KMS-11 (cell line): ENCODE measurements at regions not wholly inside any gene's neighbourhood (a gene's known extent, or its start where the extent isn't known, plus 50 kb on each side); places are given as distances from the start of the nearest gene placed in this dataset.

ENCODE experiments used
- H2AFZ ChIP-seq: fragments of 200-600 bp; sonication (generic); 2 replicates; pipeline ENCODE4 v1.6.1; 2016; ENCODE audit warnings: antibody characterized with exemption, mixed run types, low read depth
- H3K27ac ChIP-seq: fragments of 200-600 bp; sonication (generic); 2 replicates; pipeline ENCODE4 v1.6.1; 2016; ENCODE audit warnings: mild to moderate bottlenecking, mixed run types
- H3K27me3 ChIP-seq: fragments of 200-600 bp; sonication (generic); 2 replicates; pipeline ENCODE4 v1.6.1; 2017; ENCODE audit warnings: mild to moderate bottlenecking, low read depth, mixed run types, moderate library complexity; ENCODE audit not compliant: insufficient read depth
- H3K36me3 ChIP-seq: fragments of 200-600 bp; sonication (generic); 2 replicates; pipeline ENCODE4 v1.6.1; 2017; ENCODE audit warnings: mild to moderate bottlenecking, mixed run types; ENCODE audit not compliant: insufficient read depth
- H3K4me1 ChIP-seq: fragments of 200-600 bp; sonication (generic); 2 replicates; pipeline ENCODE4 v1.6.1; 2016; ENCODE audit warnings: mild to moderate bottlenecking, low read depth, mixed run types; ENCODE audit not compliant: poor library complexity, severe bottlenecking
- H3K4me2 ChIP-seq: fragments of 200-600 bp; sonication (generic); 2 replicates; pipeline ENCODE4 v1.7.0; 2016; ENCODE audit warnings: mild to moderate bottlenecking, mixed run types
- H3K4me3 ChIP-seq: fragments of 200-600 bp; sonication (generic); IDR thresholded peaks from 2 replicates; pipeline ENCODE4 v1.6.1; 2017; ENCODE audit warnings: low read depth, low read length, mixed read lengths; ENCODE audit not compliant: insufficient read depth
- H3K79me2 ChIP-seq: fragments of 200-600 bp; sonication (generic); 2 replicates; pipeline ENCODE4 v1.6.1; 2016; ENCODE audit warnings: low read depth, mixed run types; ENCODE audit not compliant: insufficient read depth
- H3K9ac ChIP-seq: fragments of 200-600 bp; sonication (generic); 2 replicates; pipeline ENCODE4 v1.6.1; 2016; ENCODE audit warnings: mild to moderate bottlenecking, mixed run types
- H4K20me1 ChIP-seq: fragments of 200-600 bp; sonication (generic); 2 replicates; pipeline ENCODE4 v1.6.1; 2016; ENCODE audit warnings: mild to moderate bottlenecking, mixed run types; ENCODE audit not compliant: insufficient read depth
- TF ChIP-seq, protein P1 (sequence below): fragments of 200-600 bp; sonication (generic); conservative IDR thresholded peaks from 2 replicates; pipeline ENCODE4 v1.6.1; 2017; ENCODE audit warnings: low read depth, mild to moderate bottlenecking, antibody characterized with exemption, low read length, moderate library complexity, mixed read lengths

DNA sequence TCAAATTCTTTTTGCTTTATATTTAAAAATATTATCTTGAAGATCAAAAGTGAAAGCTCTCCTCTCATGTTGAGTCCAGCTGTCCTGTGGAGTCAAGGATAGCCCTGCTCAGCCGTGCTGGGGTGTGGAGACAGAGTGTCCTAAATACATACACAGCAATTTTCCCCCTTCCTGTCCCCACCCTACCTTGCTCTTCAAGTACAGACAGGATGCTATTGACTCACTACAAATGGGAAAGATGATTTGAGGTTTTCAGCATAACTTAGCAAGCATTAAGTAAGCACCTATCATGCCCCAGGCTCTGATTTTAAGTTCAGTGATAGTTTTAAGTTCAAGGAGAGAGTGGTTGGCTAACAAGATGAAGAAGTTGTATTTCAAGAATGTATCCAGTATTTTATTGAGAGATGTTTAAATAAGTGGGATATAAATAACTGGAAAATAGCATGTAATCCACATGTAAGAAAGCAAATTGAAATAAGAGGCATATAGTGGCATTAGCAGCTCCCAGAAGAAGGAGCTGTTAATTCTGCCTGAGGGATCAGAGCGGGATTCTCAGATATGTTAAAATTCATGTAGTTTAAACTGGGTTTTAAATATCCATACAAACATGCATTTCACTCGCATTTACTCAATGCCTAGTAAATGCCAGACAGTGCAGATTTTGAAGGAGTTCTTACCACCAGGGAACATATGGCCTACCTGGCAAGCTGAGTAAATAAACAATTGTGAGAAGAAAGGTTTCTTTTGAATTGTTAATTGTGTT is 183.5 kb upstream of the ANKFN1 start:
- no peaks in the 10 kb centered on the region for H3K79me2 ChIP-seq
- H3K27me3 ChIP-seq = no peaks in the 10 kb centered on the region
- no peaks in the 10 kb centered on the region for H3K4me1 ChIP-seq
- H3K27ac ChIP-seq = no peak overlapping the region
- TF ChIP-seq, protein P1, sequence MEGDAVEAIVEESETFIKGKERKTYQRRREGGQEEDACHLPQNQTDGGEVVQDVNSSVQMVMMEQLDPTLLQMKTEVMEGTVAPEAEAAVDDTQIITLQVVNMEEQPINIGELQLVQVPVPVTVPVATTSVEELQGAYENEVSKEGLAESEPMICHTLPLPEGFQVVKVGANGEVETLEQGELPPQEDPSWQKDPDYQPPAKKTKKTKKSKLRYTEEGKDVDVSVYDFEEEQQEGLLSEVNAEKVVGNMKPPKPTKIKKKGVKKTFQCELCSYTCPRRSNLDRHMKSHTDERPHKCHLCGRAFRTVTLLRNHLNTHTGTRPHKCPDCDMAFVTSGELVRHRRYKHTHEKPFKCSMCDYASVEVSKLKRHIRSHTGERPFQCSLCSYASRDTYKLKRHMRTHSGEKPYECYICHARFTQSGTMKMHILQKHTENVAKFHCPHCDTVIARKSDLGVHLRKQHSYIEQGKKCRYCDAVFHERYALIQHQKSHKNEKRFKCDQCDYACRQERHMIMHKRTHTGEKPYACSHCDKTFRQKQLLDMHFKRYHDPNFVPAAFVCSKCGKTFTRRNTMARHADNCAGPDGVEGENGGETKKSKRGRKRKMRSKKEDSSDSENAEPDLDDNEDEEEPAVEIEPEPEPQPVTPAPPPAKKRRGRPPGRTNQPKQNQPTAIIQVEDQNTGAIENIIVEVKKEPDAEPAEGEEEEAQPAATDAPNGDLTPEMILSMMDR = no peak
- no peaks in the 10 kb centered on the region for H4K20me1 ChIP-seq
- H3K4me3 ChIP-seq = no peak overlapping the region
- no peak overlapping the region for H3K4me2 ChIP-seq
- no peaks in the 10 kb centered on the region for H3K36me3 ChIP-seq
- H2AFZ ChIP-seq = no peak overlapping the region
- H3K9ac ChIP-seq = no peak overlapping the region

DNA sequence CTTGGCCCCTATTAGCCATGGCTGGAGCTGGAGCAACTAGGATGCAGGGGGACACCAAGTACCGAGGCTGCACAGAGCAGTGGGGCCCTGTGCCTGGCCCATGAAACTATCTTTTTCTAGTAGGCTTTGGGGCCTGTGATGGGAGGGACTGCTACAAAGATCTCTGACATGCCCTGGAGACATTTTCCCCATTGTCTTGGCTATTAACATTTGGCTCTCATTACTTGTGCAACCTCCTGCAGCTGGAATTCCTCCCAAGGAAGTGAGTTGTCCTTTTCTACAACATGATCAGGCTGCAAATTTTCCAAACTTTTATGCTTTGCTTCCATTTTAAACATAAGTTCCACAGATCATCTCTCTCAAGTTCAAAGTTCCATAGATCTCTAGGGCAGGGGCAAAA is 174.7 kb upstream of the ANKFN1 start:
- Histone ChIP-seq H3K9ac (no peak overlapping the region), H3K27me3 (no peaks in the 10 kb centered on the region), H3K4me1 (no peaks in the 10 kb centered on the region), H3K27ac (no peak overlapping the region), H4K20me1 (no peaks in the 10 kb centered on the region), H3K4me3 (no peak overlapping the region), H3K79me2 (no peaks in the 10 kb centered on the region), H2AFZ (no peak overlapping the region), H3K36me3 (no peaks in the 10 kb centered on the region), H3K4me2 (no peak overlapping the region)
- TF ChIP-seq, protein P1 = no peak

DNA sequence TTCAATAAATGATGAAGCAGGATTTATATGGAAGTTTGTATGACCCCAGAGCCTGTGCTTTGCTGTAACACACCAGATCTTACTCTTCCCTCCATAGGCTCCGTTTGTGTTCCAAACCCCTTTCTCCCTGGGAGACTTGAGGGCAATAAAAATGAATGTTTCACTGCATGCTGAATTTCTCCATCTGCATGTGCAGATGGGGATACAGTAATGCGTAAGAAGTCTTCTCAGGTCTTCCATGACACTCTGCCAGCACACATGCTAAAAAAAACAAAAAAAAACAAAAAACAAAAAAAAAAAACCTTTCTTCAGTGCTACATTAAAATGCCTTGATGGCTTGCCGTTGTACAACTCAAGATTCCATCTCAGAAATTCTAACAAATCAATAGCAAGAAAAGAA is 170.2 kb upstream of the ANKFN1 start:
- Histone ChIP-seq H3K36me3 (no peaks in the 10 kb centered on the region), H3K4me2 (no peak overlapping the region), H4K20me1 (no peaks in the 10 kb centered on the region), H3K4me3 (no peak overlapping the region), H3K79me2 (no peaks in the 10 kb centered on the region), H2AFZ (no peak overlapping the region), H3K27ac (no peak overlapping the region), H3K4me1 (no peaks in the 10 kb centered on the region), H3K9ac (no peak overlapping the region), H3K27me3 (no peaks in the 10 kb centered on the region)
- TF ChIP-seq, protein P1 = no peak

DNA sequence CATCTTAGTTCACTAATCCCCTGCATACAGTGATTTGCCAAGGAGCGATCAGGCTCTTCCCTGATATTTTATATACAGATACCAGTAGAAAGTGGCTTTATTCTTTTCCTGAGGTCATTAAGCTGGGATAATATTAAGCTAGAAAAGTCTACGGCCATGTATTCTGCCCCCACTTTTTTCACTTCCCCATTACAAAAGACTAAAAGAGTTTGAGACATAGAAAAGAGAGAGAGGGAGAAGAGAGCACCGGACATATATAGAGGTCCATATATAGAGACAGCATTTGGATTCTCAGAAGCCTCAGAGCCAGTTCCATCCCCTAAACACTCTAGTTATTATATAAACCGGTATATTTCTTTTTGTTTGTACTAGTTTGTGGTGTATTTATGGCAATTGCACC is 166.5 kb upstream of the ANKFN1 start:
- Histone ChIP-seq H3K36me3 (no peaks in the 10 kb centered on the region), H2AFZ (no peak overlapping the region), H4K20me1 (no peaks in the 10 kb centered on the region), H3K4me1 (no peaks in the 10 kb centered on the region), H3K79me2 (no peaks in the 10 kb centered on the region), H3K27ac (no peak overlapping the region), H3K9ac (no peak overlapping the region), H3K4me3 (no peak overlapping the region), H3K27me3 (no peaks in the 10 kb centered on the region), H3K4me2 (no peak overlapping the region)
- TF ChIP-seq, protein P1 = no peak
